HEK293 (cell line): ENCODE measurements at regions not wholly inside any gene's neighbourhood (a gene's known extent, or its start where the extent isn't known, plus 50 kb on each side); places are given as distances from the start of the nearest gene placed in this dataset.

Experiments used
- CTCF ChIA-PET: fragments of 350-600 bp; formaldehyde crosslinking; extraction: SDS; loops from one replicate; lab custom pipeline; 2021; ENCODE audit warnings: antibody characterized with exemption; lab: Yijun Ruan, JAX
- POLR2A ChIA-PET: fragments of 300-600 bp; formaldehyde crosslinking; extraction: SDS; loops from one replicate; lab custom pipeline; 2020; ENCODE audit warnings: antibody characterized with exemption, inconsistent platforms; lab: Yijun Ruan, JAX
- H3K27ac ChIP-seq: fragments of 200-500 bp; sonication (Bioruptor generic); 2 replicates; pipeline ENCODE4 v1.5.1; 2014; ENCODE audit warnings: low read depth, low read length, control low read depth, inconsistent platforms; ENCODE audit errors: extremely low read depth
- H3K36me3 ChIP-seq, 2 experiments: fragments of 200-500 bp in 1 of 2; sonication (Bioruptor generic) in 1 of 2; 1 replicate in 1 of 2; 2 replicates in 1 of 2; pipeline ENCODE4 v1.5.1; 2014 to 2017; ENCODE audit warnings: inconsistent platforms in 2 of 2, low read length in 2 of 2; ENCODE audit not compliant: control insufficient read depth in 2 of 2, insufficient read depth in 1 of 2
- H3K4me1 ChIP-seq: fragments of 200-500 bp; sonication (Bioruptor generic); 2 replicates; pipeline ENCODE4 v1.5.1; 2014; ENCODE audit warnings: mild to moderate bottlenecking, low read length, inconsistent platforms; ENCODE audit not compliant: control insufficient read depth, insufficient read depth
- H3K4me3 ChIP-seq: 2 replicates; pipeline ENCODE4 v1.5.1; 2011; ENCODE audit warnings: low read depth, mild to moderate bottlenecking, control low read depth, low read length, moderate library complexity
- H3K9me3 ChIP-seq: fragments of 200-500 bp; sonication (Bioruptor generic); 2 replicates; pipeline ENCODE4 v1.5.1; 2014; ENCODE audit warnings: low read depth, low read length, inconsistent platforms; ENCODE audit not compliant: control insufficient read depth, insufficient read depth
- BCL11B ChIP-seq: fragments of 450-650 bp; formaldehyde crosslinking; IDR thresholded peaks from 2 replicates; pipeline ENCODE4 v1.5.1; 2016; ENCODE audit warnings: low read depth, missing biosample characterization, missing genetic modification characterization
- EGR2 ChIP-seq: fragments of 450-650 bp; formaldehyde crosslinking; IDR thresholded peaks from 2 replicates; pipeline ENCODE4 v1.5.1; 2016; ENCODE audit warnings: low read depth, missing biosample characterization, missing genetic modification characterization
- KLF10 ChIP-seq: fragments of 450-650 bp; IDR thresholded peaks from 2 replicates; pipeline ENCODE4 v1.5.1; 2018; ENCODE audit warnings: missing biosample characterization, mild to moderate bottlenecking, missing genetic modification characterization
- OSR2 ChIP-seq: fragments of 450-650 bp; formaldehyde crosslinking; IDR thresholded peaks from 2 replicates; pipeline ENCODE4 v1.5.1; 2016; ENCODE audit warnings: missing biosample characterization, missing genetic modification characterization
- SETDB1 ChIP-seq: IDR thresholded peaks from one replicate; pipeline ENCODE4 v1.6.1; 2017; ENCODE audit warnings: mild to moderate bottlenecking, low read length, moderate library complexity, mixed read lengths; ENCODE audit not compliant: insufficient read length
- TRIM28 ChIP-seq: IDR thresholded peaks from 2 replicates; pipeline ENCODE4 v1.6.1; 2011; ENCODE audit warnings: low read length, control low read depth, borderline replicate concordance
- YY2 ChIP-seq: fragments of 450-650 bp; formaldehyde crosslinking; IDR thresholded peaks from 2 replicates; pipeline ENCODE4 v1.5.1; 2016; ENCODE audit warnings: missing biosample characterization, missing genetic modification characterization
- ZEB2 ChIP-seq: fragments of 450-650 bp; formaldehyde crosslinking; IDR thresholded peaks from 2 replicates; pipeline ENCODE4 v1.5.1; 2016; ENCODE audit warnings: missing biosample characterization, missing genetic modification characterization
- ZFHX2 ChIP-seq: fragments of 450-650 bp; formaldehyde crosslinking; conservative IDR thresholded peaks from 2 replicates; pipeline ENCODE4 v1.5.1; 2016; ENCODE audit warnings: missing biosample characterization, missing genetic modification characterization
- ZNF266 ChIP-seq: fragments of 450-650 bp; formaldehyde crosslinking; IDR thresholded peaks from 2 replicates; pipeline ENCODE4 v1.5.1; 2016; ENCODE audit warnings: missing biosample characterization, missing genetic modification characterization, low read depth
- ZNF404 ChIP-seq: fragments of 450-650 bp; formaldehyde crosslinking; IDR thresholded peaks from 2 replicates; pipeline ENCODE4 v1.5.1; 2017; ENCODE audit warnings: missing biosample characterization, missing genetic modification characterization
- ZNF48 ChIP-seq: fragments of 450-650 bp; formaldehyde crosslinking; IDR thresholded peaks from 2 replicates; pipeline ENCODE4 v1.5.1; 2016; ENCODE audit warnings: missing biosample characterization, missing genetic modification characterization
- ZNF596 ChIP-seq: fragments of 450-650 bp; IDR thresholded peaks from 2 replicates; pipeline ENCODE4 v1.5.0; 2018; ENCODE audit warnings: missing biosample characterization, mild to moderate bottlenecking, missing genetic modification characterization, moderate library complexity
- ZNF600 ChIP-seq: fragments of 450-650 bp; formaldehyde crosslinking; IDR thresholded peaks from 2 replicates; pipeline ENCODE4 v1.5.1; 2016; ENCODE audit warnings: missing biosample characterization, missing genetic modification characterization
- ZNF677 ChIP-seq: fragments of 450-650 bp; IDR thresholded peaks from 2 replicates; pipeline ENCODE4 v1.5.0; 2018; ENCODE audit warnings: missing biosample characterization, mild to moderate bottlenecking, missing genetic modification characterization, moderate library complexity
- ZNF791 ChIP-seq: fragments of 450-650 bp; formaldehyde crosslinking; IDR thresholded peaks from 2 replicates; pipeline ENCODE4 v1.5.1; 2016; ENCODE audit warnings: missing biosample characterization, missing genetic modification characterization
- ZXDB ChIP-seq: fragments of 450-650 bp; formaldehyde crosslinking; IDR thresholded peaks from 2 replicates; pipeline ENCODE4 v1.5.1; 2016; ENCODE audit warnings: missing biosample characterization, missing genetic modification characterization
- TF ChIP-seq, protein P1 (sequence below): fragments of 450-650 bp; formaldehyde crosslinking; IDR thresholded peaks from 2 replicates; pipeline ENCODE4 v1.5.1; 2016; ENCODE audit warnings: missing biosample characterization, missing genetic modification characterization
- TF ChIP-seq, protein P2 (sequence below): fragments of 450-650 bp; formaldehyde crosslinking; IDR thresholded peaks from 2 replicates; pipeline ENCODE4 v1.5.1; 2016; ENCODE audit warnings: missing biosample characterization, missing genetic modification characterization, low read depth
- TF ChIP-seq, protein P3 (sequence below): fragments of 450-650 bp; formaldehyde crosslinking; IDR thresholded peaks from 2 replicates; pipeline ENCODE4 v1.5.1; 2016; ENCODE audit warnings: missing biosample characterization, missing genetic modification characterization, borderline replicate concordance

DNA sequence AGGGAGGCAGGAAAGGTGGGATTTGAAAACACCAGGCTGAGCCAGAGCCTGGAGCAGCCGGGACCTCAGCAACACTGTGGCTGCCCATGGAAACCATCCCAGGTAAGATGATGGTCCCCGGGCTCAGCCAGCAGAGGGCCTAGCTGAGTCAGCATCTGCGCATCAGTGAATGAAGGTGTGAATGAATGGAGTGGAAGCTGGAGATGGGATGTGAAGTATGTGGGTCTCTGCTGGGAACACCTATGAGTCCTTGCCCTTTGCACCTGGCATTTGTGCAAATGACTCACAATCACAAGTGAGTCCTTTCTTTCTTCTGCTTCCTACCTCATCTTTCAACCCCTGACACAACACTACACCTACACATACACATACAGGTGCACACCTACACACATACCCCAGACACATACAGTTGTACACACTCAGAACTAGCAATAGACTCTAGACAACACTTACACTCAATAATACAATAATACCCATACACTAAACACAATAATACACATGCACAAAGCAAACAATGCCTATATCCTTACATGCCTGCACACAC lies 62.8 kb upstream of the PRDM11 start:
- Histone ChIP-seq H3K9me3 (no peaks in the 10 kb centered on the region), H3K4me3 (no peak overlapping the region), H3K27ac (no peak overlapping the region), H3K4me1 (no peaks in the 10 kb centered on the region), H3K36me3 (no peaks in the 10 kb centered on the region)
- ChIA-PET CTCF (interaction anchor here (0.6 to 2.1 kb wide), 8 partner anchors 20 to 152 kb away, joined by 3 to 6 read pairs (median 4); no protein-coding TSS in a partner anchor), POLR2A (no interaction called here)
- TF ChIP-seq EGR2 (tag by site-specific recombination) (peak; percentile 45; the same call in 1 of the 2 replicates), ZFHX2 (tag by site-specific recombination) (peak; percentile 58), ZNF48 (tag by site-specific recombination) (no peak), ZNF600 (tag by site-specific recombination) (no peak)
- TF ChIP-seq, protein P1, sequence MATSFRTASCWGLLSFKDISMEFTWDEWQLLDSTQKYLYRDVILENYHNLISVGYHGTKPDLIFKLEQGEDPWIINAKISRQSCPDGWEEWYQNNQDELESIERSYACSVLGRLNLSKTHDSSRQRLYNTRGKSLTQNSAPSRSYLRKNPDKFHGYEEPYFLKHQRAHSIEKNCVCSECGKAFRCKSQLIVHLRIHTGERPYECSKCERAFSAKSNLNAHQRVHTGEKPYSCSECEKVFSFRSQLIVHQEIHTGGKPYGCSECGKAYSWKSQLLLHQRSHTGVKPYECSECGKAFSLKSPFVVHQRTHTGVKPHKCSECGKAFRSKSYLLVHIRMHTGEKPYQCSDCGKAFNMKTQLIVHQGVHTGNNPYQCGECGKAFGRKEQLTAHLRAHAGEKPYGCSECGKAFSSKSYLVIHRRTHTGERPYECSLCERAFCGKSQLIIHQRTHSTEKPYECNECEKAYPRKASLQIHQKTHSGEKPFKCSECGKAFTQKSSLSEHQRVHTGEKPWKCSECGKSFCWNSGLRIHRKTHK (tag by site-specific recombination) = peak; percentile 51; the same call in 1 of the 2 replicates

DNA sequence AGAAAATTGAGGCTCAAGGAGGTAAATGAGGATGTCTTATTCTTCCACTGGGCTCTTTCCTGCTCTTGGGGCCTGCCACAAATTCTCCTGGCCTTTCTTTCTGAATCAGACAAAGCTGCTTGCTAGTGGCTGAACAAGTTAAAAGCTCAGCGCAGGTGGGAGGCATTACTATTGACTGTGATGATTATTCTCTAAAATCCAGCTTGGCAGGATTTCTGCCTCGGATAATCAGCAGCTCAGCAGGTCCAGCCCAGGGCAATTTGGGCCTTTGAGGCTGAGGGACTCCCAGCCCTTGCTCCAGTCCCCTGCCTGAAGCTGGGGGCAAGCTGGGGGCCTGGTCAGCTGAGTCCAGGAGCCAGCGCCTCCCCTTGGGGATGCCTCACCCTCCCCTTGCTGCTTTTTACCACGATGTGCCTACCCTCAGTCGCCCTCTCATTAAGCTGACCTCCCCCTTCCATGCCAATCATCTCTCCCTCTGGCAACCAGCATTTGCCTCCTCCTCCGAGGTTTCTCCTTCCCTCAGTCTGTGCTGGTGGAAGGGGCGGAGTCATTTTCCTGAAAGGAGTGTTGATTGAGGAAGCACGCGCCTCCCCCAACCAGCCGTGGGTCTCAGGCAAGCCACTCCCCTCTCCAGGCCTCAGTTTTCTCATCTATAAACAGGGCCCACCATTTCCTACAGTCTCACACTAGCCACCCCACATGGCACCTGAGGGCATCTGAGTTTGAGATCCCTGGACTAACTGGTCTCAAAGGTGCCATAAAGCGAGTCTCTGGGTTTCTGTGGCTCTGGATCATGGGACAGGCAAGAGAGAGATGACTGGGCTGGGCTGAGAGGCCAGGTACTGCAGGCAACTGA lies 60.6 kb upstream of the PRDM11 start:
- ChIA-PET CTCF (interaction anchor here (1.2 kb wide), 1 partner anchor 17 kb away, joined by 8 read pairs; no protein-coding TSS in a partner anchor), POLR2A (no interaction called here)
- H3K4me3 ChIP-seq = no peak overlapping the region
- no peaks in the 10 kb centered on the region for H3K36me3 ChIP-seq
- H3K4me1 ChIP-seq = no peaks in the 10 kb centered on the region
- no peak overlapping the region for H3K27ac ChIP-seq
- TF ChIP-seq BCL11B = no peak
- no peak for TF ChIP-seq ZNF404 (tag by site-specific recombination)
- no peak for TF ChIP-seq KLF10 (tag by site-specific recombination)
- TF ChIP-seq ZNF596 (tag by site-specific recombination) = no peak
- TF ChIP-seq YY2 (tag by site-specific recombination) = no peak
- no peak for TF ChIP-seq TRIM28
- TF ChIP-seq, protein P2, sequence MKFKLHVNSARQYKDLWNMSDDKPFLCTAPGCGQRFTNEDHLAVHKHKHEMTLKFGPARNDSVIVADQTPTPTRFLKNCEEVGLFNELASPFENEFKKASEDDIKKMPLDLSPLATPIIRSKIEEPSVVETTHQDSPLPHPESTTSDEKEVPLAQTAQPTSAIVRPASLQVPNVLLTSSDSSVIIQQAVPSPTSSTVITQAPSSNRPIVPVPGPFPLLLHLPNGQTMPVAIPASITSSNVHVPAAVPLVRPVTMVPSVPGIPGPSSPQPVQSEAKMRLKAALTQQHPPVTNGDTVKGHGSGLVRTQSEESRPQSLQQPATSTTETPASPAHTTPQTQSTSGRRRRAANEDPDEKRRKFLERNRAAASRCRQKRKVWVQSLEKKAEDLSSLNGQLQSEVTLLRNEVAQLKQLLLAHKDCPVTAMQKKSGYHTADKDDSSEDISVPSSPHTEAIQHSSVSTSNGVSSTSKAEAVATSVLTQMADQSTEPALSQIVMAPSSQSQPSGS = no peak
- TF ChIP-seq, protein P3, sequence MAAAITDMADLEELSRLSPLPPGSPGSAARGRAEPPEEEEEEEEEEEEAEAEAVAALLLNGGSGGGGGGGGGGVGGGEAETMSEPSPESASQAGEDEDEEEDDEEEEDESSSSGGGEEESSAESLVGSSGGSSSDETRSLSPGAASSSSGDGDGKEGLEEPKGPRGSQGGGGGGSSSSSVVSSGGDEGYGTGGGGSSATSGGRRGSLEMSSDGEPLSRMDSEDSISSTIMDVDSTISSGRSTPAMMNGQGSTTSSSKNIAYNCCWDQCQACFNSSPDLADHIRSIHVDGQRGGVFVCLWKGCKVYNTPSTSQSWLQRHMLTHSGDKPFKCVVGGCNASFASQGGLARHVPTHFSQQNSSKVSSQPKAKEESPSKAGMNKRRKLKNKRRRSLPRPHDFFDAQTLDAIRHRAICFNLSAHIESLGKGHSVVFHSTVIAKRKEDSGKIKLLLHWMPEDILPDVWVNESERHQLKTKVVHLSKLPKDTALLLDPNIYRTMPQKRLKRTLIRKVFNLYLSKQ (tag by site-specific recombination) = no peak
- TF ChIP-seq OSR2 = no peak
- TF ChIP-seq ZXDB (tag by site-specific recombination) = no peak
- no peak for TF ChIP-seq ZNF266 (tag by site-specific recombination)
- TF ChIP-seq ZNF791 (tag by site-specific recombination) = no peak
- TF ChIP-seq SETDB1 = no peak
- TF ChIP-seq ZNF677 = no peak
- TF ChIP-seq ZEB2 (tag by site-specific recombination) = no peak
- no peaks in the 10 kb centered on the region for H3K9me3 ChIP-seq
